Stimulated activated naive CD8-positive, alpha-beta T cell treated with anti-CD3 and anti-CD28 coated beads, Interleukin-15, amount 100 ng/mL, for 72 hours (primary cell): ENCODE measurements at regions not wholly inside any gene's neighbourhood (a gene's known extent, or its start where the extent isn't known, plus 50 kb on each side); places are given as distances from the start of the nearest gene placed in this dataset.
"Not testable (repeated sequence)": the region's sequence is repeated elsewhere in the genome, so short reads cannot be mapped to it uniquely, and the experiment has no call there.

Experiments
- ATAC-seq: fragments of 150-1000 bp; cut with Tn5 transposase; 2 replicates; pipeline ENCODE4 v1.10.0; 2021; ENCODE audit warnings: mild to moderate bottlenecking, moderate library complexity
- DNase-seq, 2 donors: peaks; one replicate each; pipeline ENCODE4 v3.0.0; 2021 to 2022
- H3K27ac Mint-ChIP-seq, 2 donors: one replicate each; pipeline ENCODE4 v1.8.0; 2022; ENCODE audit warnings: mild to moderate bottlenecking in 2 of 2, mixed read lengths in 2 of 2, moderate library complexity in 2 of 2
- H3K27me3 Mint-ChIP-seq: one replicate; pipeline ENCODE4 v1.8.0; 2022; ENCODE audit warnings: mixed read lengths
- H3K4me1 Mint-ChIP-seq: one replicate; pipeline ENCODE4 v1.8.0; 2022; ENCODE audit warnings: mild to moderate bottlenecking, mixed read lengths
- H3K4me3 Mint-ChIP-seq, 2 donors: one replicate each; pipeline ENCODE4 v1.8.0; 2022; ENCODE audit warnings: mild to moderate bottlenecking in 2 of 2, mixed read lengths in 2 of 2, moderate library complexity in 1 of 2
- H3K9me3 Mint-ChIP-seq, 2 donors: one replicate each; pipeline ENCODE4 v1.8.0; 2022; ENCODE audit warnings: mixed read lengths in 2 of 2

GRCh38 chr5:91296102-91296501 lies 87.0 kb downstream of the ARRDC3 start:
- H3K4me1 Mint-ChIP-seq, result peaks cover 24% of the 10 kb centered on the region
- DNase-seq, H3K27ac Mint-ChIP-seq, H3K9me3 Mint-ChIP-seq, H3K27me3 Mint-ChIP-seq, H3K4me3 Mint-ChIP-seq, ATAC-seq: not testable (repeated sequence)

DNA sequence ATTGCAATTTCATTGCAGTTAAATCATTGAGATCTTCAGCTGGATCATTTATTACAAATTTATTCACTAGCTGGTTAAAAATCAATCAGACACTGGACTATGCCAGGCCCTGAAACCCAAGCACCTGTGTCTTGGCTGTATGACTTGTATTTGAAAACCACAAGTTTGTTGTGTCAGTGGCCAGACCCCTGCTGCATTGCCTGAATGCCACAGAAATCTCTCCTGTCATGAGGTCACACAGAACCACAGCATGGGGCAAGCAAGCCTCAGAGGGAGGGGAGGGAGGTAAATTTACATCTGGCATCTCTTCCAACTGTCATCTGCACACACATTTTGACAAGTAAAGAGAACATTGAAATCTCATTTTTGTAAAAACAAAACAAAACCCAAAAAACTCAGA lies 90.0 kb downstream of the ARRDC3 start:
- Mint-ChIP-seq H3K9me3 (no peaks in the 10 kb centered on the region), H3K4me1 (peaks cover 25% of the 10 kb centered on the region), H3K27me3 (no peaks in the 10 kb centered on the region), H3K4me3 (peak overlapping the region in 1 of 2 donors; percentile 3), H3K27ac (no peak overlapping the region)
- ATAC-seq, result peak; percentile 93
- DNase-seq, result peak in 1 of 2 donors; percentile 50

DNA sequence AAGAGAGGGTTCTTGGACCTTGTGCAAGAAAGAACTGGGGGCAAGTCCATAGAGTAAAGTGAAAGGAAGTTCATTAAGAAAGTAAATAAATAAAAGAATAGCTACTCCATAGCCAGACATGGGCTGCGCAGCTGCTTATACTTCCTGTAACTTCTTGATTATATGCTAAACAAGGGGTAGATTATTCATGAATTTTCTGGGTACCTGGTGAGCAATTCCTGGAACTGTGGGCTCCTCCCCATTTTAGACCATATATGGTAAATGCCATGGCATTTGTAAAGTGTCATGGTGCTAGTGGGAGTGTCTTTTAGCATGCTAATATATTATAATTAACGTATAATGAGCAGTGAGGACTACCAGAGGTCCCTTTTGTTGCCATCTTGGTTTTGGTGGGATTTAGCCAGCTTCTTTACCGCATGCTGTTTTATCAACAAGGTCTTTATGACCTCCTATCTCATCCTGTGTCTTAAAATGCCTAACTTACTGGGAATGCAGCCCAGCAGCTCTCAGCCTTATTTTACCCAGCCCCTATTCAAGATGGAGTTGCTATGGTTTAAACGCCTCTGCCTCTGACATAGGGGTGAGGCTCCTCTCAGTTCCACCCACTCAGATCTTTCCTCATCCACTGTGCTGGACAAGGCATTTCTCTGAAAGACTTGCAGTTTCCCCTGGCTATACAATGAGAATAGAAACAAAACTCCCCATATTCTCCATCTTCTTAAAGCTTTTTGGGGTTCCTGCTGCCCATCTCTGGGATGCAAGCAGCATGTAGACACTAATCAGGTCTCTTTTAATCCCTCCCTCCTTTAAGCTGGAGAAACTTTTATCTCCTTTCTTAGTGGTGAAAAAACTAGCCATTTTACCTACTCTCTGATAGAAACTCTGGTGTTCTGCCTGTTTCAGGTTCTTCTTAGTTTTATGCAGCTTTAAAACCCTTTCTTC lies 91.2 kb downstream of the ARRDC3 start:
- Mint-ChIP-seq H3K4me3 (peak overlapping the region in 1 of 2 donors; percentile 10), H3K27ac (no peak overlapping the region)
- peak; percentile 48 for ATAC-seq

GRCh38 chr5:91288118-91288916 lies 94.8 kb downstream of the ARRDC3 start:
- Mint-ChIP-seq H3K4me1 (peaks cover 23% of the 10 kb centered on the region), H3K9me3 (peaks cover 10 to 33% of the 10 kb centered on the region in 2 donors), H3K27ac (no peak overlapping the region), H3K27me3 (no peaks in the 10 kb centered on the region), H3K4me3 (no peak overlapping the region)
- ATAC-seq, result no peak
- no peak for DNase-seq

More for the DNA sequence above, 91.2 kb downstream of the ARRDC3 start:
- no peak for DNase-seq
- Mint-ChIP-seq H3K4me1 (peaks cover 25% of the 10 kb centered on the region), H3K9me3 (peaks cover 0 to 7% of the 10 kb centered on the region in 2 donors), H3K27me3 (no peaks in the 10 kb centered on the region)

DNA sequence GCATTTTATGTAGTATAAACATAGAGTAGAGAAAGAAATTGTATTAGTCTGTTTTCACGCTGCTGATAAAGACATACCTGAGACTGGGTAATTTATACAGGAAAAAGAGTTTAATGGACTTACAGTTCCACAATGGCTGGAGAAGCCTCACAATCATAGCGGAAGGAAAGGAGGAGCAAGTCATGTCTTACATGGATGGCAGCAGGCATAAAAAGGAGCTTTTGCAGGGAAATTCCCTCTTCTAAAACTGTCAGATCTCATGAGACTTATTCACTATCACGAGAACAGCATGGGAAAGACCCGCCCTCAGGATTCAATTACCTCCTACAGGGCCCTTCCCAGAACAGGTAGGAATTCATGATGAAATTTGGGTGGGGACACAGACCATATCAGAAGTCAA lies 98.1 kb downstream of the ARRDC3 start:
- Mint-ChIP-seq H3K4me1 (peaks cover 25% of the 10 kb centered on the region), H3K9me3 (peaks cover 23 to 43% of the 10 kb centered on the region in 2 donors)
- not testable (repeated sequence) for H3K4me3 Mint-ChIP-seq, H3K27ac Mint-ChIP-seq, H3K27me3 Mint-ChIP-seq, ATAC-seq, DNase-seq

- Mint-ChIP-seq H3K9me3 (peaks cover 23 to 43% of the 10 kb centered on the region in 2 donors), H3K4me3 (no peak overlapping the region), H3K4me1 (peaks cover 34% of the 10 kb centered on the region), H3K27ac (no peak overlapping the region), H3K27me3 (no peaks in the 10 kb centered on the region)
- ATAC-seq, result no peak
- no peak for DNase-seq
These were observed 99.2 kb downstream of the ARRDC3 start for GRCh38 chr5:91283899-91284298.

- no peak for DNase-seq
- H3K4me3 Mint-ChIP-seq, result no peak overlapping the region
- H3K27me3 Mint-ChIP-seq, result no peaks in the 10 kb centered on the region
- peaks cover 34% of the 10 kb centered on the region for H3K4me1 Mint-ChIP-seq
- no peak overlapping the region for H3K27ac Mint-ChIP-seq
- ATAC-seq, result no peak
- H3K9me3 Mint-ChIP-seq, result peaks cover 23 to 43% of the 10 kb centered on the region in 2 donors
These were observed 99.8 kb downstream of the ARRDC3 start for GRCh38 chr5:91283326-91283725.

GRCh38 chr5:91282210-91282609 lies 100.9 kb downstream of the ARRDC3 start:
- H3K27ac Mint-ChIP-seq, result no peak overlapping the region
- no peak for ATAC-seq

GRCh38 chr5:91281401-91281800 lies 101.7 kb downstream of the ARRDC3 start:
- DNase-seq (no peak), ATAC-seq (no peak)
- Mint-ChIP-seq H3K27me3 (peaks cover under 1% of the 10 kb centered on the region), H3K4me1 (peaks cover 41% of the 10 kb centered on the region), H3K27ac (peak overlapping the region in 1 of 2 donors; percentile 94), H3K9me3 (peaks cover 23 to 33% of the 10 kb centered on the region in 2 donors), H3K4me3 (peak overlapping the region; percentile 89 to 90)

More at GRCh38 chr5:91282210-91282609, 100.9 kb downstream of the ARRDC3 start:
- no peak for DNase-seq
- no peaks in the 10 kb centered on the region for H3K27me3 Mint-ChIP-seq
- H3K4me3 Mint-ChIP-seq, result no peak overlapping the region
- peaks cover 40% of the 10 kb centered on the region for H3K4me1 Mint-ChIP-seq
- H3K9me3 Mint-ChIP-seq, result peaks cover 23 to 39% of the 10 kb centered on the region in 2 donors

DNA sequence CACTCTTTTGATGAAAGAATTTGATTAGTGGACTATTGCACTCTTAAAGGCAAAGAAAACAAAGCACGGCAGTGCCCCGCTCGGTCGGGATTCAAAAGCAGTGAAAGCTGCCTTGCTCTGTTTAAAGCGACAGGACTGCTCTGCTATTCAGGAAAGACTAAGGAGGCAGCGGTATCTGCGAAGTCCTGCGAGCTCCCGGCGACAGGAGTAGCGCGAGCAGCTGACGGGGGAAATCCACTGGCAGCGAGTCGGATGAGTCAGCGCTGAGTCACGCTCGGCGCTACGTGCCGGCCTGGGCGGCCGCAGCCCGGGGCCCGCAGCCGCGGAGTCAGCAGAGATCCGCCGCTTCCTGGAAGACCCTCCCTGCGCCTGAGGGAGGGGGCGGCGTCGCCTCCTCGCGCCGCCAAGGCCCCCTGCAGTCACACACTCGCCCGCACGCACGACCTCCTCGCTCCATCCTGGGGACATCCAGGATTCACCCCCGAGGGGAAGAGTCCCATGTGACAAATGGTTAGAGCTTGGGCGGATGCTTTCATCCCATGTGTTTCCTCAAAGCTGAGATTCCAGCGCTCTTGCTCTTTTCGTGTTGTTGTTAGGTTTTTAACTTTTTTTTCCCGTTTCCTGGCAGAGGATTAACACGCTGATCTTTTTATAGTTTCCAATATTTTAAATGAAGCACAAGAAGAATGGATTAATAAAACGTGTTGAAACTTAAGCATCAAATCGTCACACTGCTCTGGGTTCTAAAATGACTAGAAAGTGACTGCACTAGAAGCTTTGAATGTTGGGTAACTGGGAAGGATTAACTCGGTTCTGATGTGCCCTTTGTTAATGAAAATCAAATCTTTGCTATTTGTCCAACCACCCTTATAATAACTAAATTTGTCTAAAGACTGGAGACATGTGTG lies 102.5 kb downstream of the ARRDC3 start:
- DNase-seq (peak; percentile 82 to 91), ATAC-seq (peak; percentile 92)
- peak overlapping the region; percentile 89 to 90 for H3K4me3 Mint-ChIP-seq
- peaks cover 23 to 25% of the 10 kb centered on the region in 2 donors for H3K9me3 Mint-ChIP-seq
- H3K4me1 Mint-ChIP-seq, result peaks cover 41% of the 10 kb centered on the region
- H3K27ac Mint-ChIP-seq, result peak overlapping the region; percentile 94 to 97
- peaks cover 8% of the 10 kb centered on the region for H3K27me3 Mint-ChIP-seq

DNA sequence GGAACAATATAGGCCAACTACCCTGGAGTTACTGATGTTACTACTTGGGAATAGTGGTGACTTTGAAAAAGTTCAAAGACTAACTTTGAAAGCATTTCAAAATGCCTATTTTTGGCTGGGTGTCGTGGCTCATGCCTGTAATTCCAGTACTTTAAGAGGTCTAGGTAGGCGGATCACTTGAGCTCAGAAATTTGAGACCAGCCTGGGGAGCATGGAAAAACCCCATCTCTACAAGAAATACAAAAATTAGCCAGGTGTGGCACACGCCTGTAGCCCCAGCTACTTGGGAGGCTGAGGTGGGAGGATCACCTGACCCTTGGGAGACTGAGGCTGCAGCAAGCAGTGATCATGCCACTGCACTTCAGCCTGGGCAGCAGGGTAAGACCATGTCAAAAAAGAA lies 105.3 kb downstream of the ARRDC3 start:
- H3K27me3 Mint-ChIP-seq, result peaks cover 9% of the 10 kb centered on the region
- H3K4me1 Mint-ChIP-seq, result peaks cover 45% of the 10 kb centered on the region

GRCh38 chr5:91277093-91277626 lies 106.0 kb downstream of the ARRDC3 start:
- DNase-seq (no peak), ATAC-seq (no peak)
- H3K9me3 Mint-ChIP-seq, result peaks cover under 1 to 7% of the 10 kb centered on the region in 2 donors
- H3K27me3 Mint-ChIP-seq, result peaks cover 9% of the 10 kb centered on the region
- no peak overlapping the region for H3K27ac Mint-ChIP-seq
- H3K4me1 Mint-ChIP-seq, result peaks cover 42% of the 10 kb centered on the region
- no peak overlapping the region for H3K4me3 Mint-ChIP-seq

More for the DNA sequence above, 105.3 kb downstream of the ARRDC3 start:
- no peak overlapping the region for H3K27ac Mint-ChIP-seq
- H3K9me3 Mint-ChIP-seq, result peaks cover 8 to 13% of the 10 kb centered on the region in 2 donors
- no peak for ATAC-seq
- DNase-seq, result no peak
- no peak overlapping the region for H3K4me3 Mint-ChIP-seq

DNA sequence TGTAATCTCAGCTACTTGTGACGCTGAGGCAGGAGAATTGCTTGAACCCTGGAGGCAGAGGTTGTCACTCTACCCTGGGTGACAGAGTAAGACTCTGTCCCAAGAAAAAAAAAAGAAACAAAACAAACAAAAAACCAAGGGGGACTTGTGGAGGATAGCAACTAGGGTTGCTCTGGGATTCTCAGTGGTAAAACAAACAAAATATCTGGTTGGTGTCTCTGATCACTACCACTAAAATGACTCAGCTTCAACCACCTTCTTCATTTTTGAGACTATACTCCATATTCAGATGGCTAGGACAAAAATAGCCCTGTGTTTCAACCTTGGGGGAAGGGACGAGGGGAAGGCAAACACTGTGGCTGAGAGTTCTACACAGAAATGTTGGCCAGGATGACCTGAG lies 110.3 kb downstream of the ARRDC3 start:
- peaks cover 32% of the 10 kb centered on the region for H3K4me1 Mint-ChIP-seq
- no peaks in the 10 kb centered on the region for H3K9me3 Mint-ChIP-seq
- ATAC-seq (peak; percentile 91), DNase-seq (no peak)
- H3K27me3 Mint-ChIP-seq, result peaks cover 9% of the 10 kb centered on the region
- H3K4me3 Mint-ChIP-seq, result no peak overlapping the region
- H3K27ac Mint-ChIP-seq, result peak overlapping the region in 1 of 2 donors; percentile 66

DNA sequence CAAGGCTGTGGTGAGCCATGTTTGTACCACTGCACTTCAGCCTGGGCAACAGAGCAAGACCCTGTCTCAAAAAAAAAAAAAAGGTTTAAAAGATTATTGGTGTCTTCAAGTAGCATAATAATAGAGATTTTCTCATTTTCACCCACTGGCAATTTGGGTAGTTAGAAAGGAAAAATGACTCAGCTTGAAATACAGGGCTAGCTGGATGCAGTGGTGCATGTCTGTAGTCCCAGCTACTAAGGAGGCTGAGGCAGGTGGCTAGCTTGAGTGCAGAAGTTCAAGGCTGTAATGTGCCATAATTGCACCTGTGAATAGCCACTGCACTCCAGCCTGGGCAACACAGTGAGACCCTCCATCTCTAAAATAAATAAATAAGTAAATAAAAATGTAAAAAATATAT lies 111.1 kb downstream of the ARRDC3 start:
- ATAC-seq (no peak), DNase-seq (no peak)
- peaks cover 26% of the 10 kb centered on the region for H3K4me1 Mint-ChIP-seq
- no peak overlapping the region for H3K4me3 Mint-ChIP-seq
- H3K27ac Mint-ChIP-seq, result no peak overlapping the region
- no peaks in the 10 kb centered on the region for H3K9me3 Mint-ChIP-seq
- peaks cover 9% of the 10 kb centered on the region for H3K27me3 Mint-ChIP-seq
